H9 (cell line): ENCODE measurements at regions not wholly inside any gene's neighbourhood (a gene's known extent, or its start where the extent isn't known, plus 50 kb on each side); places are given as distances from the start of the nearest gene placed in this dataset.

Experiments
- DNase-seq: peaks from one replicate; pipeline ENCODE4 v3.0.0-alpha.2; 2017
- H2AFZ ChIP-seq: one replicate; pipeline ENCODE4 v1.6.1; 2013; ENCODE audit warnings: mild to moderate bottlenecking, low read length, control low read depth, moderate library complexity
- H2AK5ac ChIP-seq: 2 replicates; pipeline ENCODE4 v1.6.1; 2013; ENCODE audit warnings: low read length, control low read depth, mixed read lengths; ENCODE audit not compliant: insufficient read length
- H2BK120ac ChIP-seq: one replicate; pipeline ENCODE4 v1.6.1; 2013; ENCODE audit warnings: low read depth, mild to moderate bottlenecking, low read length, control low read depth, inconsistent platforms; ENCODE audit not compliant: poor library complexity, severe bottlenecking
- H2BK12ac ChIP-seq: 2 replicates; pipeline ENCODE4 v1.6.1; 2013; ENCODE audit warnings: low read length, control low read depth, mixed read lengths, low read depth; ENCODE audit not compliant: insufficient read length
- H2BK15ac ChIP-seq: 2 replicates; pipeline ENCODE4 v1.6.1; 2013; ENCODE audit warnings: low read depth, low read length, control low read depth
- H2BK20ac ChIP-seq: one replicate; pipeline ENCODE4 v1.6.1; 2013; ENCODE audit warnings: low read depth, mild to moderate bottlenecking, low read length, control low read depth, inconsistent platforms; ENCODE audit not compliant: poor library complexity, severe bottlenecking
- H2BK5ac ChIP-seq: 2 replicates; pipeline ENCODE4 v1.6.1; 2013; ENCODE audit warnings: low read length, control low read depth, mixed read lengths; ENCODE audit not compliant: insufficient read length
- H3K14ac ChIP-seq: 2 replicates; pipeline ENCODE4 v1.6.1; 2013; ENCODE audit warnings: low read length, control low read depth; ENCODE audit not compliant: insufficient read depth
- H3K18ac ChIP-seq: 2 replicates; pipeline ENCODE4 v1.6.1; 2013; ENCODE audit warnings: low read depth, mild to moderate bottlenecking, mixed read lengths, low read length, control low read depth; ENCODE audit not compliant: insufficient read length
- H3K23ac ChIP-seq: 2 replicates; pipeline ENCODE4 v1.6.1; 2013; ENCODE audit warnings: low read length, control low read depth, mixed read lengths, low read depth; ENCODE audit not compliant: insufficient read length
- H3K23me2 ChIP-seq: 2 replicates; pipeline ENCODE4 v1.6.1; 2013; ENCODE audit warnings: low read depth, mild to moderate bottlenecking, mixed read lengths, low read length, control low read depth; ENCODE audit not compliant: insufficient read length, poor library complexity, severe bottlenecking
- H3K27ac ChIP-seq: 2 replicates; pipeline ENCODE4 v1.5.1; 2013; ENCODE audit warnings: low read length, control low read depth, mixed read lengths, low read depth; ENCODE audit not compliant: insufficient read length
- H3K27me3 ChIP-seq: 2 replicates; pipeline ENCODE4 v1.6.1; 2013; ENCODE audit warnings: low read length, control low read depth, inconsistent platforms; ENCODE audit not compliant: insufficient read depth
- H3K4ac ChIP-seq: 2 replicates; pipeline ENCODE4 v1.6.1; 2013; ENCODE audit warnings: low read depth, mild to moderate bottlenecking, control low read depth, inconsistent platforms, low read length, moderate library complexity
- H3K4me1 ChIP-seq: 2 replicates; pipeline ENCODE4 v1.6.1; 2013; ENCODE audit warnings: low read length, control low read depth, inconsistent platforms; ENCODE audit not compliant: insufficient read depth
- H3K4me2 ChIP-seq: 2 replicates; pipeline ENCODE4 v1.6.1; 2013; ENCODE audit warnings: low read length, control low read depth, mixed read lengths; ENCODE audit not compliant: insufficient read length, insufficient read depth
- H3K56ac ChIP-seq: 2 replicates; pipeline ENCODE4 v1.6.1; 2013; ENCODE audit warnings: low read depth, mild to moderate bottlenecking, mixed read lengths, low read length, control low read depth; ENCODE audit not compliant: insufficient read length
- H3K79me1 ChIP-seq: 2 replicates; pipeline ENCODE4 v1.6.1; 2013; ENCODE audit warnings: low read depth, mild to moderate bottlenecking, moderate library complexity, low read length, control low read depth, inconsistent platforms; ENCODE audit not compliant: insufficient read depth, poor library complexity, severe bottlenecking
- H3K79me2 ChIP-seq: 2 replicates; pipeline ENCODE4 v1.6.1; 2013; ENCODE audit warnings: low read length, control low read depth, inconsistent platforms; ENCODE audit not compliant: insufficient read depth
- H3K9ac ChIP-seq: 2 replicates; pipeline ENCODE4 v1.6.1; 2013; ENCODE audit warnings: low read length, control low read depth, mixed read lengths; ENCODE audit not compliant: insufficient read length; ENCODE audit errors: extremely low read depth
- H3K9me3 ChIP-seq: one replicate; pipeline ENCODE4 v1.6.1; 2013; ENCODE audit warnings: low read depth, low read length, inconsistent platforms; ENCODE audit not compliant: control insufficient read depth
- H3T11ph ChIP-seq: one replicate; pipeline ENCODE4 v1.6.1; 2013; ENCODE audit warnings: mild to moderate bottlenecking, low read length, control low read depth, inconsistent platforms
- H4K20me1 ChIP-seq: one replicate; pipeline ENCODE4 v1.6.1; 2013; ENCODE audit not compliant: control insufficient read depth, insufficient read length, insufficient read depth
- H4K5ac ChIP-seq: 2 replicates; pipeline ENCODE4 v1.6.1; 2013; ENCODE audit warnings: low read depth, mild to moderate bottlenecking, mixed read lengths, low read length, control low read depth; ENCODE audit not compliant: insufficient read length
- H4K8ac ChIP-seq: replicated peaks from 2 replicates; pipeline ENCODE4 v1.6.1; 2013; ENCODE audit warnings: low read length, control low read depth, mixed read lengths, low read depth; ENCODE audit not compliant: insufficient read length
- H4K91ac ChIP-seq: 2 replicates; pipeline ENCODE4 v1.6.1; 2013; ENCODE audit warnings: low read depth, mild to moderate bottlenecking, moderate library complexity, mixed read lengths, low read length, control low read depth; ENCODE audit not compliant: insufficient read length
- H3K27ac Mint-ChIP-seq, 3 experiments: 2 replicates in 2 of 3; 3 replicates in 1 of 3; pipeline ENCODE4 v1.8.0; 2020 to 2021; ENCODE audit warnings: mixed read lengths in 3 of 3, mild to moderate bottlenecking in 1 of 3, moderate library complexity in 1 of 3
- H3K27me3 Mint-ChIP-seq: 2 replicates; pipeline ENCODE4 v1.8.0; 2021; ENCODE audit warnings: low read depth, mild to moderate bottlenecking, moderate library complexity, mixed read lengths
- H3K36me3 Mint-ChIP-seq, 3 experiments: 2 replicates in 2 of 3; 3 replicates in 1 of 3; pipeline ENCODE4 v1.8.0; 2020 to 2021; ENCODE audit warnings: low read depth in 3 of 3, mixed read lengths in 3 of 3; ENCODE audit not compliant: insufficient read depth in 1 of 3
- H3K4me1 Mint-ChIP-seq, 2 experiments: 2 replicates each; pipeline ENCODE4 v1.8.0; 2020; ENCODE audit warnings: mixed read lengths in 2 of 2
- H3K4me3 Mint-ChIP-seq, 2 experiments: 2 replicates in 1 of 2; 3 replicates in 1 of 2; pipeline ENCODE4 v1.8.0; 2020 to 2021; ENCODE audit warnings: mild to moderate bottlenecking in 2 of 2, mixed read lengths in 2 of 2, moderate library complexity in 1 of 2
- H3K9me3 Mint-ChIP-seq, 2 experiments: 2 replicates in 1 of 2; 3 replicates in 1 of 2; pipeline ENCODE4 v1.8.0; 2020; ENCODE audit warnings: mild to moderate bottlenecking in 2 of 2, mixed read lengths in 2 of 2, moderate library complexity in 1 of 2
- WGBS: extraction: QIAGEN DNeasy Blood & Tissue Kit; methylation state at CpG from one replicate; pipeline ENCODE4 v1.1.7; 2013; ENCODE audit warnings: missing lambda C conversion rate, low lambda C conversion rate, mixed read lengths; ENCODE audit not compliant: insufficient read length; ENCODE audit errors: extremely low coverage; 5-methylcytosine and 5-hydroxymethylcytosine counted together
- TF ChIP-seq, protein P1 (sequence below): fragments of 200-600 bp; sonication (generic); conservative IDR thresholded peaks from 3 replicates; pipeline ENCODE4 v1.8.0; 2021; ENCODE audit warnings: antibody characterized with exemption, mild to moderate bottlenecking

DNA sequence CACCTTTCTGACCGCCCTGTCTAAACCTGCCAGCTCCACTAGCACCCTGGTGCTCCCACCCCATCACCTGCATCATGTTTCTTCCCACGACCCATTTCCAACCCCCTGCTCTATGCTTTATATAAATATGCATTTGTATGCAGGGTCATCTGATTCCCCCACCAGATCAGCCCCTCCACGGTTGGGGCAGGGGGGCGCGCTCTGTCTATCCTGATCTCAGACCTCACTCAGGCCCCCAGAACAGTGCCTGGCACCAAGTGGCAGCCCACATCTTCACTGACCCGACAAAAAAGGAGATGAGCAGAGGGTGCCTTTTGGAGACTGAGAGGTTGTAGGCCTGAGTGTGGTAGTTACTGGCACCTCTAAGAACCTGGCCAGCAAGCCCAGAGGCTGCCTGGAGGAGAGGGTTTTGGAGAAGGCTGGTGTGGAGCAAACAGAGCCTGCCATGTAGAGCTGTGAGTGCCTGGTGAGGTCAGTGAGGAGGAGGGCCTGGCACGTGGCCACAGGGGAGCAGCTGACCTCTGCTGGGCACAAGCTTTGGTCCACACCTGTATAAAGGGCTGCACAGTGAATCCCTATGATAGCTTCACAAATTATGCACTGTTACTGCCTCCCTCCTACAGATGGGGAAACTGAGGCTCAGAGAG lies 86.3 kb upstream of the RTL6 start:
- no peak overlapping the region for H2BK20ac ChIP-seq
- DNase-seq: peak; percentile 18
- H3K36me3 Mint-ChIP-seq: peaks cover 0 to 3% (median 2%) of the 10 kb centered on the region in 3 experiments; a peak in 5 of 7 replicates

More for the DNA sequence above, 86.3 kb upstream of the RTL6 start:
- no peaks in the 10 kb centered on the region for H3K23me2 ChIP-seq
- H4K91ac ChIP-seq: no peak overlapping the region
- H3K9me3 Mint-ChIP-seq: peaks cover 2 to 6% of the 10 kb centered on the region in 2 experiments; a peak in 4 of 5 replicates
- H3K4ac ChIP-seq: no peak overlapping the region
- no CpG with 5 or more reads among the region's 7 CpGs for WGBS
- H3K4me2 ChIP-seq: no peak overlapping the region
- H2BK12ac ChIP-seq: no peak overlapping the region
- H4K8ac ChIP-seq: no peak overlapping the region
- no peak overlapping the region for H3K9ac ChIP-seq
- peaks cover 36% of the 10 kb centered on the region for H3K27me3 Mint-ChIP-seq
- H2BK120ac ChIP-seq: no peak overlapping the region
- no peak overlapping the region for H2AFZ ChIP-seq
- H3K27ac Mint-ChIP-seq: no peak overlapping the region
- H3K27ac ChIP-seq: no peak overlapping the region
- no peaks in the 10 kb centered on the region for H3K79me2 ChIP-seq
- no peaks in the 10 kb centered on the region for H3K79me1 ChIP-seq
- no peaks in the 10 kb centered on the region for H4K20me1 ChIP-seq
- H3K9me3 ChIP-seq: no peaks in the 10 kb centered on the region
- H3K27me3 ChIP-seq: no peaks in the 10 kb centered on the region
- no peak overlapping the region for H3K23ac ChIP-seq
- no peak overlapping the region for H3K56ac ChIP-seq
- no peaks in the 10 kb centered on the region for H3K4me1 ChIP-seq
- H2BK15ac ChIP-seq: no peak overlapping the region
- no peak overlapping the region for H3K18ac ChIP-seq
- H4K5ac ChIP-seq: no peak overlapping the region
- no peak overlapping the region; the same call in 1 of the 2 replicates for H3K14ac ChIP-seq
- no peak overlapping the region for H3K4me3 Mint-ChIP-seq
- TF ChIP-seq, protein P1, sequence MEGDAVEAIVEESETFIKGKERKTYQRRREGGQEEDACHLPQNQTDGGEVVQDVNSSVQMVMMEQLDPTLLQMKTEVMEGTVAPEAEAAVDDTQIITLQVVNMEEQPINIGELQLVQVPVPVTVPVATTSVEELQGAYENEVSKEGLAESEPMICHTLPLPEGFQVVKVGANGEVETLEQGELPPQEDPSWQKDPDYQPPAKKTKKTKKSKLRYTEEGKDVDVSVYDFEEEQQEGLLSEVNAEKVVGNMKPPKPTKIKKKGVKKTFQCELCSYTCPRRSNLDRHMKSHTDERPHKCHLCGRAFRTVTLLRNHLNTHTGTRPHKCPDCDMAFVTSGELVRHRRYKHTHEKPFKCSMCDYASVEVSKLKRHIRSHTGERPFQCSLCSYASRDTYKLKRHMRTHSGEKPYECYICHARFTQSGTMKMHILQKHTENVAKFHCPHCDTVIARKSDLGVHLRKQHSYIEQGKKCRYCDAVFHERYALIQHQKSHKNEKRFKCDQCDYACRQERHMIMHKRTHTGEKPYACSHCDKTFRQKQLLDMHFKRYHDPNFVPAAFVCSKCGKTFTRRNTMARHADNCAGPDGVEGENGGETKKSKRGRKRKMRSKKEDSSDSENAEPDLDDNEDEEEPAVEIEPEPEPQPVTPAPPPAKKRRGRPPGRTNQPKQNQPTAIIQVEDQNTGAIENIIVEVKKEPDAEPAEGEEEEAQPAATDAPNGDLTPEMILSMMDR: no peak
- H3T11ph ChIP-seq: no peak overlapping the region
- H2BK5ac ChIP-seq: no peak overlapping the region
- H2AK5ac ChIP-seq: no peak overlapping the region
- peaks cover 0 to 16% of the 10 kb centered on the region in 2 experiments; a peak in 2 of 4 replicates for H3K4me1 Mint-ChIP-seq
